Hepatocyte (in vitro differentiated cells): ENCODE measurements at regions not wholly inside any gene's neighbourhood (a gene's known extent, or its start where the extent isn't known, plus 50 kb on each side); places are given as distances from the start of the nearest gene placed in this dataset.

Experiments used
- CTCF ChIP-seq: fragments of 200-600 bp; sonication (generic); IDR thresholded peaks from 2 replicates; pipeline ENCODE4 v1.5.1; 2016; ENCODE audit warnings: antibody characterized with exemption, mild to moderate bottlenecking; ENCODE audit not compliant: poor library complexity
- EZH2 ChIP-seq: fragments of 200-600 bp; sonication (generic); IDR thresholded peaks from 2 replicates; pipeline ENCODE4 v1.6.1; 2016; ENCODE audit warnings: antibody characterized with exemption, mild to moderate bottlenecking, borderline replicate concordance
- EZH2phosphoT487 ChIP-seq: fragments of 200-600 bp; sonication (generic); IDR thresholded peaks from one replicate; pipeline ENCODE4 v1.6.1; 2018; ENCODE audit warnings: antibody characterized with exemption, mild to moderate bottlenecking, low read depth, moderate library complexity; ENCODE audit not compliant: unreplicated experiment, severe bottlenecking

GRCh38 chr13:44024167-44024845 lies 144.6 kb downstream of the LACC1 start:
- TF ChIP-seq CTCF (no peak), EZH2 (no peak), EZH2phosphoT487 (no peak)
